ENCODE measurements at regions not wholly inside any gene's neighbourhood (a gene's known extent, or its start where the extent isn't known, plus 50 kb on each side); places are given as distances from the start of the nearest gene placed in this dataset.

DNA sequence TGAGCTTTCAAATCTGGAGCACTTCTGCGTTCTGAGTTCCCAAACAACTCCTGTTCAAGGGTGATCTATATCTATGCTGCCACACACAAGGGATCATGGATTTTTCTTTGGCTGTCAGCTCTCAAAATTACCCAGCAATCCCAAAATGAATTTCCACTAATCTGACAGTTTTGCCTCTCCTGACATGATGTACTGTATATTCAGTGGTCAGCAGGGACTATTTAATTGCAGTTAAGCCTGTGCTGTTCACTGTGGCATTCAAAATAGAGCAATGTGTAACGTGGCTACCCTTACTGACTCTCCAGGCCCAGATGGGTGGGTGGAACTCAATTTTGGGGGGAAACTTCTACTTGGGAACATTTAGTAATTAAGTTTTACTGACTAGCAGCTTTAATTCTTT is 283.8 kb upstream of the TSHZ2 start:
- TF ChIP-seq, protein P1, sequence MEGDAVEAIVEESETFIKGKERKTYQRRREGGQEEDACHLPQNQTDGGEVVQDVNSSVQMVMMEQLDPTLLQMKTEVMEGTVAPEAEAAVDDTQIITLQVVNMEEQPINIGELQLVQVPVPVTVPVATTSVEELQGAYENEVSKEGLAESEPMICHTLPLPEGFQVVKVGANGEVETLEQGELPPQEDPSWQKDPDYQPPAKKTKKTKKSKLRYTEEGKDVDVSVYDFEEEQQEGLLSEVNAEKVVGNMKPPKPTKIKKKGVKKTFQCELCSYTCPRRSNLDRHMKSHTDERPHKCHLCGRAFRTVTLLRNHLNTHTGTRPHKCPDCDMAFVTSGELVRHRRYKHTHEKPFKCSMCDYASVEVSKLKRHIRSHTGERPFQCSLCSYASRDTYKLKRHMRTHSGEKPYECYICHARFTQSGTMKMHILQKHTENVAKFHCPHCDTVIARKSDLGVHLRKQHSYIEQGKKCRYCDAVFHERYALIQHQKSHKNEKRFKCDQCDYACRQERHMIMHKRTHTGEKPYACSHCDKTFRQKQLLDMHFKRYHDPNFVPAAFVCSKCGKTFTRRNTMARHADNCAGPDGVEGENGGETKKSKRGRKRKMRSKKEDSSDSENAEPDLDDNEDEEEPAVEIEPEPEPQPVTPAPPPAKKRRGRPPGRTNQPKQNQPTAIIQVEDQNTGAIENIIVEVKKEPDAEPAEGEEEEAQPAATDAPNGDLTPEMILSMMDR (IDR thresholded peaks at IDR 0.05), result no peak
- no peak for TF ChIP-seq POLR2A (IDR thresholded peaks at IDR 0.05)

All from Peyer's patch (tissue), 4 donors.